Keratinocyte (primary cell): ENCODE measurements at regions not wholly inside any gene's neighbourhood (a gene's known extent, or its start where the extent isn't known, plus 50 kb on each side); places are given as distances from the start of the nearest gene placed in this dataset.

Experiments used
- DNase-seq: peaks from one replicate; pipeline ENCODE4 v3.0.0-alpha.2; 2011; ENCODE audit warnings: low read depth, missing footprints, low spot score
- FAIRE-seq: peaks from 2 replicates; lab custom pipeline; 2011; peaks lifted over from hg19 to GRCh38; lab: Jason Lieb, UNC
- H2AFZ ChIP-seq: 2 replicates; pipeline ENCODE4 v1.6.0; 2012; ENCODE audit warnings: low read length, control low read depth, inconsistent platforms; ENCODE audit not compliant: control insufficient read depth
- H3K27ac ChIP-seq: 2 replicates; pipeline ENCODE4 v1.5.1; 2011; ENCODE audit warnings: low read length; ENCODE audit not compliant: control insufficient read depth, insufficient read depth
- H3K27me3 ChIP-seq: 3 replicates; pipeline ENCODE4 v1.6.0; 2011; ENCODE audit warnings: low read length; ENCODE audit not compliant: control insufficient read depth, insufficient read depth; ENCODE audit errors: extremely low read depth
- H3K36me3 ChIP-seq, 2 experiments: 2 replicates in 1 of 2; 3 replicates in 1 of 2; pipeline ENCODE4 v1.5.1; 2011; ENCODE audit warnings: low read length in 2 of 2, mild to moderate bottlenecking in 1 of 2; ENCODE audit not compliant: control insufficient read depth in 2 of 2, insufficient read depth in 2 of 2; ENCODE audit errors: extremely low read depth in 1 of 2
- H3K4me1 ChIP-seq: 3 replicates; pipeline ENCODE4 v1.5.1; 2011; ENCODE audit warnings: low read length; ENCODE audit not compliant: control insufficient read depth, insufficient read depth; ENCODE audit errors: extremely low read depth
- H3K4me2 ChIP-seq: 3 replicates; pipeline ENCODE4 v1.6.0; 2011; ENCODE audit warnings: low read depth, low read length; ENCODE audit not compliant: control insufficient read depth, insufficient read depth; ENCODE audit errors: extremely low read depth
- H3K4me3 ChIP-seq, 3 experiments: fragments of 200-600 bp in 1 of 3; sonication (generic) in 1 of 3; 2 replicates in 2 of 3; 3 replicates in 1 of 3; pipeline ENCODE4 v1.5.1; 2011 to 2016; ENCODE audit warnings: low read length in 3 of 3, mild to moderate bottlenecking in 3 of 3, control low read depth in 2 of 3, inconsistent platforms in 1 of 3, low read depth in 1 of 3, mixed read lengths in 1 of 3, mixed run types in 1 of 3, moderate library complexity in 1 of 3; ENCODE audit not compliant: control insufficient read depth in 2 of 3, insufficient read depth in 2 of 3; ENCODE audit errors: extremely low read depth in 1 of 3
- H3K79me2 ChIP-seq: 2 replicates; pipeline ENCODE4 v1.6.0; 2012; ENCODE audit warnings: low read length; ENCODE audit not compliant: control insufficient read depth, insufficient read depth
- H3K9ac ChIP-seq: 3 replicates; pipeline ENCODE4 v1.6.0; 2011; ENCODE audit warnings: low read length; ENCODE audit not compliant: control insufficient read depth, insufficient read depth; ENCODE audit errors: extremely low read depth
- H3K9me1 ChIP-seq: 3 replicates; pipeline ENCODE4 v1.6.0; 2011; ENCODE audit warnings: low read length; ENCODE audit not compliant: control insufficient read depth, insufficient read depth; ENCODE audit errors: extremely low read depth
- H3K9me3 ChIP-seq: 2 replicates; pipeline ENCODE4 v1.5.1; 2012; ENCODE audit warnings: low read depth, low read length; ENCODE audit not compliant: control insufficient read depth
- H4K20me1 ChIP-seq: 3 replicates; pipeline ENCODE4 v1.6.0; 2011; ENCODE audit warnings: low read length; ENCODE audit not compliant: control insufficient read depth, insufficient read depth; ENCODE audit errors: extremely low read depth
- EZH2 ChIP-seq: IDR thresholded peaks from one replicate; pipeline ENCODE4 v1.6.1; 2012; ENCODE audit warnings: inconsistent platforms, mild to moderate bottlenecking, low read length, moderate library complexity
- dilution Hi-C: fragments of 300-500 bp; cut with MboI; formaldehyde crosslinking; loops from one replicate; pipeline ENCODE4 v1.7.0; 2020; ENCODE audit warnings: low sequenced_read_pairs; ENCODE audit not compliant: extremely low pct_ligation_motif_present
- TF ChIP-seq, protein P1 (sequence below), 3 experiments: IDR thresholded peaks in 1 of 3; conservative IDR thresholded peaks in 1 of 3; optimal IDR thresholded peaks in 1 of 3; 2 replicates in 2 of 3; 3 replicates in 1 of 3; pipeline versions ENCODE3 to v1.5.1; 2011; ENCODE audit warnings: low read length in 3 of 3, mild to moderate bottlenecking in 3 of 3, moderate library complexity in 2 of 3, control low read depth in 1 of 3, inconsistent platforms in 1 of 3; ENCODE audit not compliant: insufficient read depth in 2 of 3; ENCODE audit errors: extremely low read depth in 1 of 3

DNA sequence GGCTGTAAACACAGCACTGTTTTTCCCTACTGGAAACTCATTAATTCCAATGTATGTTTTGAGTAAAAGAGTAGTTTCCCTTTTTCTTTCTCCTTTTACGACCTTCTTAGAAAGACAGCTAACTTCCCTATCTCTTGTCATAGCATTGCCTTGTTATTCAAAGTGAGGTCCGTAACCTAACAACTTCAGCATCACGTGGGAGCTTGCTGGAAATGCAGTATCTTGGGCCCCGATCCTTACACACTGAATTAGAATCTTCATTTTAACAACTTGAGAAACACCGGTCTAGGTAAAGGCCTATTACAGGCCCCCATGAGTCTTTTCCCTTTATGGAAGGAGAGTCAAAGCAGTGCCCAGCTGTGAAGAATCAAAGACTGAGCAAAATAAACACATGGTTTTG lies 230.7 kb upstream of the PRKD1 start:
- dilution Hi-C loops: no loop called here
- Histone ChIP-seq H3K27me3 (no peaks in the 10 kb centered on the region), H2AFZ (no peak overlapping the region)

DNA sequence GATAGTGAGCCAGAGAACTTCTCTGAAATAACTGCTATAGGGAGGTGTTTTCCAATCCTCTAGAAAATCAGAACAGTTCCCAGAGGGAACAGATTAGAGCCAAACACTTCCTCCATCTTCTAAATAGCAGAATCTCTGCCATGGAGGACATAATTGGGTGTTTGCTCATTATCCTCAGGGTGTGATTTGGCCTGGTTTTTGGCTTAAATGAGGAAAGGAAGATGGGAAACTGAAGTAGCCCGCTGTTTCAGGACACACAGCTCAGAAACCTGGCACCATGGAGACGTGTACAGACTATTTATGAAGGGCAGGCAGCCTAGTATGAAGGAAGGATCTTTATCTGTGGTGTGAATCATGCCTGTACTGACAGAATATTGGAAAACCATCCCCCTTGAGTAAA lies 231.7 kb upstream of the PRKD1 start:
- Histone ChIP-seq H3K4me3 (no peak overlapping the region), H3K4me2 (no peak overlapping the region), H3K79me2 (no peaks in the 10 kb centered on the region), H3K9me1 (no peaks in the 10 kb centered on the region), H2AFZ (no peak overlapping the region), H3K27ac (no peak overlapping the region), H3K9ac (no peak overlapping the region), H3K9me3 (no peaks in the 10 kb centered on the region), H3K4me1 (no peaks in the 10 kb centered on the region), H3K27me3 (no peaks in the 10 kb centered on the region), H4K20me1 (no peaks in the 10 kb centered on the region), H3K36me3 (no peaks in the 10 kb centered on the region)
- dilution Hi-C loops: no loop called here
- DNase-seq (no peak), FAIRE-seq (no peak)
- no peak for TF ChIP-seq EZH2
- TF ChIP-seq, protein P1, sequence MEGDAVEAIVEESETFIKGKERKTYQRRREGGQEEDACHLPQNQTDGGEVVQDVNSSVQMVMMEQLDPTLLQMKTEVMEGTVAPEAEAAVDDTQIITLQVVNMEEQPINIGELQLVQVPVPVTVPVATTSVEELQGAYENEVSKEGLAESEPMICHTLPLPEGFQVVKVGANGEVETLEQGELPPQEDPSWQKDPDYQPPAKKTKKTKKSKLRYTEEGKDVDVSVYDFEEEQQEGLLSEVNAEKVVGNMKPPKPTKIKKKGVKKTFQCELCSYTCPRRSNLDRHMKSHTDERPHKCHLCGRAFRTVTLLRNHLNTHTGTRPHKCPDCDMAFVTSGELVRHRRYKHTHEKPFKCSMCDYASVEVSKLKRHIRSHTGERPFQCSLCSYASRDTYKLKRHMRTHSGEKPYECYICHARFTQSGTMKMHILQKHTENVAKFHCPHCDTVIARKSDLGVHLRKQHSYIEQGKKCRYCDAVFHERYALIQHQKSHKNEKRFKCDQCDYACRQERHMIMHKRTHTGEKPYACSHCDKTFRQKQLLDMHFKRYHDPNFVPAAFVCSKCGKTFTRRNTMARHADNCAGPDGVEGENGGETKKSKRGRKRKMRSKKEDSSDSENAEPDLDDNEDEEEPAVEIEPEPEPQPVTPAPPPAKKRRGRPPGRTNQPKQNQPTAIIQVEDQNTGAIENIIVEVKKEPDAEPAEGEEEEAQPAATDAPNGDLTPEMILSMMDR (optimal IDR thresholded peaks at IDR 0.05 in 1 of 3, IDR thresholded peaks at IDR 0.05 in 1 of 3, conservative IDR thresholded peaks at IDR 0.05 in 1 of 3; ENCODE audit: extremely low read depth in 1 of 3, insufficient read depth in 2 of 3, low read length in 3 of 3): no peak

More for the DNA sequence above, 230.7 kb upstream of the PRKD1 start:
- Histone ChIP-seq H3K79me2 (no peaks in the 10 kb centered on the region), H3K27ac (no peak overlapping the region), H3K9me3 (no peaks in the 10 kb centered on the region), H3K4me2 (no peak overlapping the region), H3K4me3 (no peak overlapping the region), H3K9ac (no peak overlapping the region), H3K36me3 (no peaks in the 10 kb centered on the region), H3K4me1 (no peaks in the 10 kb centered on the region), H4K20me1 (no peaks in the 10 kb centered on the region), H3K9me1 (no peaks in the 10 kb centered on the region)
- DNase-seq: no peak
- FAIRE-seq: no peak
- TF ChIP-seq, protein P1 (optimal IDR thresholded peaks at IDR 0.05 in 1 of 3, IDR thresholded peaks at IDR 0.05 in 1 of 3, conservative IDR thresholded peaks at IDR 0.05 in 1 of 3; ENCODE audit: extremely low read depth in 1 of 3, insufficient read depth in 2 of 3, low read length in 3 of 3): no peak
- TF ChIP-seq EZH2: no peak
